ENCODE measurements at regions not wholly inside any gene's neighbourhood (a gene's known extent, or its start where the extent isn't known, plus 50 kb on each side); places are given as distances from the start of the nearest gene placed in this dataset.

- Histone ChIP-seq H3K36me3 (ENCODE audit: control insufficient read depth, insufficient read depth, low read length) (no peaks in the 10 kb centered on the region), H3K4me3 (ENCODE audit: low read depth, low read length) (no peak overlapping the region), H3K79me2 (no peaks in the 10 kb centered on the region), H3K9me3 (ENCODE audit: control insufficient read depth, low read length) (no peaks in the 10 kb centered on the region), H3K9ac (no peak overlapping the region), H2AFZ (no peak overlapping the region), H3K27ac (no peak overlapping the region), H3K4me1 (no peaks in the 10 kb centered on the region), H3K27me3 (ENCODE audit: control insufficient read depth, insufficient read depth, low read length) (no peaks in the 10 kb centered on the region), H3K4me2 (ENCODE audit: low read length) (no peak overlapping the region)
- TF ChIP-seq CTCF (IDR thresholded peaks at IDR 0.05): no peak
These were observed 237.3 kb upstream of the NCAM1 start for GRCh38 chr11:112723676-112724495.

GRCh38 chr11:112724496-112724790 is 236.8 kb upstream of the NCAM1 start:
- Histone ChIP-seq H2AFZ (no peak overlapping the region), H3K4me1 (no peaks in the 10 kb centered on the region), H3K36me3 (ENCODE audit: control insufficient read depth, insufficient read depth, low read length) (no peaks in the 10 kb centered on the region), H3K27ac (no peak overlapping the region), H3K79me2 (no peaks in the 10 kb centered on the region), H3K4me3 (ENCODE audit: low read depth, low read length) (no peak overlapping the region), H3K27me3 (ENCODE audit: control insufficient read depth, insufficient read depth, low read length) (no peaks in the 10 kb centered on the region), H3K4me2 (ENCODE audit: low read length) (no peak overlapping the region), H3K9ac (no peak overlapping the region), H3K9me3 (ENCODE audit: control insufficient read depth, low read length) (no peaks in the 10 kb centered on the region)
- no peak for TF ChIP-seq CTCF (IDR thresholded peaks at IDR 0.05)

GRCh38 chr11:112725636-112726035 is 235.6 kb upstream of the NCAM1 start:
- Histone ChIP-seq H3K9me3 (ENCODE audit: control insufficient read depth, low read length) (no peaks in the 10 kb centered on the region), H3K36me3 (ENCODE audit: control insufficient read depth, insufficient read depth, low read length) (no peaks in the 10 kb centered on the region), H3K4me1 (no peaks in the 10 kb centered on the region), H3K4me3 (ENCODE audit: low read depth, low read length) (no peak overlapping the region), H3K79me2 (no peaks in the 10 kb centered on the region), H2AFZ (no peak overlapping the region), H3K27me3 (ENCODE audit: control insufficient read depth, insufficient read depth, low read length) (no peaks in the 10 kb centered on the region), H3K4me2 (ENCODE audit: low read length) (no peak overlapping the region), H3K27ac (no peak overlapping the region), H3K9ac (no peak overlapping the region)
- TF ChIP-seq CTCF (IDR thresholded peaks at IDR 0.05): no peak

GRCh38 chr11:112727341-112727841 is 233.8 kb upstream of the NCAM1 start:
- Histone ChIP-seq H3K27ac (no peak overlapping the region), H3K9me3 (ENCODE audit: control insufficient read depth, low read length) (no peaks in the 10 kb centered on the region), H3K79me2 (no peaks in the 10 kb centered on the region), H3K4me1 (no peaks in the 10 kb centered on the region), H3K36me3 (ENCODE audit: control insufficient read depth, insufficient read depth, low read length) (no peaks in the 10 kb centered on the region), H3K9ac (no peak overlapping the region), H3K27me3 (ENCODE audit: control insufficient read depth, insufficient read depth, low read length) (no peaks in the 10 kb centered on the region), H3K4me3 (ENCODE audit: low read depth, low read length) (no peak overlapping the region), H2AFZ (no peak overlapping the region), H3K4me2 (ENCODE audit: low read length) (no peak overlapping the region)
- TF ChIP-seq CTCF (IDR thresholded peaks at IDR 0.05): no peak

GRCh38 chr11:112728288-112728687 is 232.9 kb upstream of the NCAM1 start:
- H3K4me1 ChIP-seq: no peaks in the 10 kb centered on the region
- TF ChIP-seq CTCF (IDR thresholded peaks at IDR 0.05): no peak
- H3K36me3 ChIP-seq (ENCODE audit: control insufficient read depth, insufficient read depth, low read length): no peaks in the 10 kb centered on the region
- H3K27me3 ChIP-seq (ENCODE audit: control insufficient read depth, insufficient read depth, low read length): no peaks in the 10 kb centered on the region
- H3K4me2 ChIP-seq (ENCODE audit: low read length): no peak overlapping the region
- no peak overlapping the region for H3K9ac ChIP-seq
- no peak overlapping the region for H3K4me3 ChIP-seq (ENCODE audit: low read depth, low read length)
- H3K9me3 ChIP-seq (ENCODE audit: control insufficient read depth, low read length): no peaks in the 10 kb centered on the region
- no peak overlapping the region for H3K27ac ChIP-seq
- H3K79me2 ChIP-seq: no peaks in the 10 kb centered on the region
- H2AFZ ChIP-seq: no peak overlapping the region
